Activated T-helper 1 cell treated with anti-CD3 and anti-CD28 coated beads, Interleukin-12 subunit alpha, Interleukin-12 subunit beta, Interleukin-2, Interleukin-4 antibody, amounts not matched to agents 30 ng/mL and 10 ng/mL and 1 ng/mL, durations not matched to agents 14 hours and 24 hours and 36 hours (primary cell): ENCODE measurements at regions not wholly inside any gene's neighbourhood (a gene's known extent, or its start where the extent isn't known, plus 50 kb on each side); places are given as distances from the start of the nearest gene placed in this dataset.

Experiments
- DNase-seq: peaks from one replicate; pipeline ENCODE4 v3.0.0; 2021; ENCODE audit warnings: low spot score
- H3K27ac Mint-ChIP-seq: one replicate; pipeline ENCODE4 v1.8.0; 2021; ENCODE audit warnings: mild to moderate bottlenecking, mixed read lengths
- H3K27me3 Mint-ChIP-seq: one replicate; pipeline ENCODE4 v1.8.0; 2022; ENCODE audit warnings: mild to moderate bottlenecking, moderate library complexity, mixed read lengths; ENCODE audit not compliant: insufficient read depth
- H3K36me3 Mint-ChIP-seq: one replicate; pipeline ENCODE4 v1.8.0; 2021; ENCODE audit warnings: low read depth, mixed read lengths
- H3K4me1 Mint-ChIP-seq: one replicate; pipeline ENCODE4 v1.8.0; 2021; ENCODE audit warnings: low read depth, mixed read lengths
- H3K4me3 Mint-ChIP-seq: one replicate; pipeline ENCODE4 v1.8.0; 2021; ENCODE audit warnings: mild to moderate bottlenecking, moderate library complexity, mixed read lengths
- H3K9me3 Mint-ChIP-seq: one replicate; pipeline ENCODE4 v1.8.0; 2021; ENCODE audit warnings: mixed read lengths
- intact Hi-C: fragments of 100-400 bp; cut with micrococcal nuclease; formaldehyde crosslinking; loops from one replicate; pipeline ENCODE4 v1.15.1; 2024

DNA sequence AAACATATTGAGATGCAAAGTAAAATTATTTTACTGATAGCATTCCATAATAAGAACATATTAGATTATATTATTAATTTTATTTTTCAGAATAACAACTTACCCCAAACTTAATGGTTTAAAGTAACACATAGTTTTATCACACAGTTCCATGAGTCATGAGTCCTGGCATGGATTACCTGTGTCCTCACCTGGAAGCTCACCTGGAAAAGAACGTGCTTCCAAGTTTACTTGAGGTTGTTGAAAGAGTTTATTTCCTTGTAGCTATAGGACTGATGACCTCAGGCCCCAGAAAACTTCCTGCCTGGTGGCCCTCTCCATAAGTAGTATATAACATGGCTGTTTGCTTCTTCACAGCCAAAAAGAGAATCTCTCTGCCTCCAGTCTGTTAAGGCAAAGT lies 254.6 kb downstream of the TFEC start:
- intact Hi-C loops: no loop called here
- Mint-ChIP-seq H3K4me3 (no peak overlapping the region), H3K27ac (no peak overlapping the region), H3K36me3 (no peaks in the 10 kb centered on the region), H3K27me3 (no peaks in the 10 kb centered on the region), H3K4me1 (no peaks in the 10 kb centered on the region), H3K9me3 (no peaks in the 10 kb centered on the region)
- no peak for DNase-seq

- H3K4me3 Mint-ChIP-seq: no peak overlapping the region
- H3K27ac Mint-ChIP-seq: no peak overlapping the region
- H3K4me1 Mint-ChIP-seq: no peaks in the 10 kb centered on the region
- H3K36me3 Mint-ChIP-seq: no peaks in the 10 kb centered on the region
- DNase-seq: no peak
- H3K27me3 Mint-ChIP-seq: peaks cover 1% of the 10 kb centered on the region
- H3K9me3 Mint-ChIP-seq: no peaks in the 10 kb centered on the region
- intact Hi-C loops: no loop called here
Measured at GRCh38 chr7:115763347-115763746, 267.2 kb downstream of the TFEC start.

GRCh38 chr7:115758025-115758424 lies 272.5 kb downstream of the TFEC start:
- intact Hi-C loops: no loop called here
- Mint-ChIP-seq H3K9me3 (no peaks in the 10 kb centered on the region), H3K27ac (no peak overlapping the region), H3K4me1 (no peaks in the 10 kb centered on the region), H3K4me3 (no peak overlapping the region), H3K36me3 (no peaks in the 10 kb centered on the region), H3K27me3 (no peaks in the 10 kb centered on the region)
- DNase-seq: no peak

DNA sequence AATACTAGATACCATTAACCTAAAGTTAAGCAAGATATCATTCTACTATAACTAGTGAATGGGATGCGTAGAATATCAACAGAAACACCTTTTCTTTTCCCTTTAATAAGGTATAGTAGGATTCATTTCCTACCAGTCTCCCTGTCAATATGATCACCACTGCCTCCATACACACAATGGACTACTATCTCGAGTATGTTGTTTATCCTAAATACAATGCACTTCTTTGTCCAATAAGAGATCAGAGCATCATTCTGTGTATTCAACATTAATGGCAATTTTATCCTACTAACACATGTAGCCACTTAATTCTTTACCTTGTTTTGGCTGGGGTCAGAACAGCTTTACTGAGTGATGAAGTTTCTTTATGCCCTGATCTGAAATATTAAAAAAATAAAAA lies 276.3 kb downstream of the TFEC start:
- Mint-ChIP-seq H3K27me3 (no peaks in the 10 kb centered on the region), H3K36me3 (no peaks in the 10 kb centered on the region), H3K27ac (no peak overlapping the region), H3K9me3 (no peaks in the 10 kb centered on the region), H3K4me3 (no peak overlapping the region), H3K4me1 (no peaks in the 10 kb centered on the region)
- intact Hi-C loops: no loop called here
- no peak for DNase-seq

GRCh38 chr7:115749924-115750323 lies 280.6 kb downstream of the TFEC start:
- Mint-ChIP-seq H3K36me3 (no peaks in the 10 kb centered on the region), H3K9me3 (no peaks in the 10 kb centered on the region), H3K4me1 (no peaks in the 10 kb centered on the region), H3K27me3 (no peaks in the 10 kb centered on the region), H3K4me3 (no peak overlapping the region), H3K27ac (no peak overlapping the region)
- intact Hi-C loops: loop anchor here (5.0 kb wide), 1 partner anchor 1723 kb away; no protein-coding TSS in a partner anchor
- no peak for DNase-seq

- no peak for DNase-seq
- H3K36me3 Mint-ChIP-seq: no peaks in the 10 kb centered on the region
- intact Hi-C loops: loop anchor here (5.0 kb wide), 1 partner anchor 1721 kb away; no protein-coding TSS in a partner anchor
- no peaks in the 10 kb centered on the region for H3K27me3 Mint-ChIP-seq
- no peak overlapping the region for H3K4me3 Mint-ChIP-seq
- H3K27ac Mint-ChIP-seq: no peak overlapping the region
- H3K4me1 Mint-ChIP-seq: no peaks in the 10 kb centered on the region
- no peaks in the 10 kb centered on the region for H3K9me3 Mint-ChIP-seq
Measured at GRCh38 chr7:115748123-115748738, 282.3 kb downstream of the TFEC start.

GRCh38 chr7:115747174-115747573 lies 283.4 kb downstream of the TFEC start:
- DNase-seq: no peak
- intact Hi-C loops: loop anchor here (5.0 kb wide), 1 partner anchor 1720 kb away; no protein-coding TSS in a partner anchor
- Mint-ChIP-seq H3K9me3 (no peaks in the 10 kb centered on the region), H3K36me3 (no peaks in the 10 kb centered on the region), H3K4me3 (no peak overlapping the region), H3K4me1 (no peaks in the 10 kb centered on the region), H3K27me3 (no peaks in the 10 kb centered on the region), H3K27ac (no peak overlapping the region)

DNA sequence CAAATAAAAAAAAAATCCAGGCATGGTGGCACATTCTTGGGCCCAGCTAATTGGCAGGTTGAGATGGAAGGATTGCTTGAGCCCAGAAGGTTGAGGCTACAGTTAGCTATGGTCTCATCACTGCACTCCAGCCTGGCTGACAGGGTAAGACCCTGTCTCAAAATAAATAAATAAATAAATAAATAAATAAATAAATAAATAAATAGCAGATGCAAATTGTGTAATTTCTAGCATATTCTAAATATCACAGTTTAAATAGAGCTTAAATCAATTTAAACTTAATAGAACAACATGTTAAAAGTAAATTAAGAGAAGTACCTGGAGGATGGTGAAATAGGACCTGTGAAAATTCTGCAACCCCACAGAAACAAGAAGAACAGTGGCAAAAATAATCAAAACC lies 290.5 kb downstream of the TFEC start:
- H3K27me3 Mint-ChIP-seq: no peaks in the 10 kb centered on the region
- no peaks in the 10 kb centered on the region for H3K9me3 Mint-ChIP-seq
- no peak overlapping the region for H3K4me3 Mint-ChIP-seq
- intact Hi-C loops: no loop called here
- H3K27ac Mint-ChIP-seq: no peak overlapping the region
- DNase-seq: no peak
- no peaks in the 10 kb centered on the region for H3K36me3 Mint-ChIP-seq
- no peaks in the 10 kb centered on the region for H3K4me1 Mint-ChIP-seq

DNA sequence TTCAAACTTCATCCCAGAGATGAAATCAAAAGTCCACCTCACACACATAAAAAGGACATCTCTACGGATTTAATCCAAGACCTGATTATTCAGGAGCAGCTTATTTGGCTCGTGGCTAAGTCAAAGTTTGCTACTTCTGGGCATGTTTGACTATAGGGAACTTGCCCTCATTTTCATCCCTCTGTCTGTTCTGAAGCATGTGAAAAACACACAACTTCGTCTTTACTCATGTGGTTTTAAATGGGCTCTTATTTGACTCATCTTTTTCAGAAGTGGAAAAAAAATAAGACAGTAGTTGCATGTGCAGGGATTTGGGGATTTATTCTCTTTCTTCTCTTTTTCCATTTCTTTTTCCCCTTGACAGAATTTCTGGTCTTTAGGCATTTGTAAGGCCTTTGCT lies 295.9 kb downstream of the TFEC start:
- Mint-ChIP-seq H3K9me3 (no peaks in the 10 kb centered on the region), H3K36me3 (no peaks in the 10 kb centered on the region), H3K4me1 (no peaks in the 10 kb centered on the region), H3K4me3 (no peak overlapping the region), H3K27me3 (no peaks in the 10 kb centered on the region), H3K27ac (no peak overlapping the region)
- intact Hi-C loops: no loop called here
- DNase-seq: no peak

- no peaks in the 10 kb centered on the region for H3K27me3 Mint-ChIP-seq
- H3K4me1 Mint-ChIP-seq: no peaks in the 10 kb centered on the region
- no peak for DNase-seq
- H3K9me3 Mint-ChIP-seq: no peaks in the 10 kb centered on the region
- H3K36me3 Mint-ChIP-seq: no peaks in the 10 kb centered on the region
- intact Hi-C loops: no loop called here
- H3K4me3 Mint-ChIP-seq: no peak overlapping the region
- H3K27ac Mint-ChIP-seq: no peak overlapping the region
Measured at GRCh38 chr7:115731796-115732471, 298.6 kb downstream of the TFEC start.

DNA sequence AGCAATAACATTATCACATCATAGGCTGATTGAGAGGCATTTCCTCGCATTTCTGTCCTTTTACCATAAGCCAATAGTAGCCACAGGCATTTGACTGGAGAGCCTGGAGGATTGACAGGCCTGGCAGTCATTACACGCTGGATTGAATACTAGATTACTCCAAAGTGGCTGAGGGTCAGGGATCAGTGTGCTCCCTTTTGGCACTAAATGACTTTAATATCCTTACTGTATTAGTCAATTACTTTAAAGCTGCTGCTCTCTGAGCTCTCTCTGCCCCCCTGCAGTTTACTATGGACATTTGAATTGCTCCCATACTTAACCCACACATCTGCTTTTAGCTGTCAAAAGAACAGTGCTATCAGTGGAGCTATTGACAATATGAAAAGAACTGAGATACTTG lies 302.0 kb downstream of the TFEC start:
- intact Hi-C loops: no loop called here
- Mint-ChIP-seq H3K4me3 (no peak overlapping the region), H3K36me3 (no peaks in the 10 kb centered on the region), H3K9me3 (no peaks in the 10 kb centered on the region), H3K27me3 (no peaks in the 10 kb centered on the region), H3K4me1 (no peaks in the 10 kb centered on the region), H3K27ac (no peak overlapping the region)
- DNase-seq: no peak

- Mint-ChIP-seq H3K27me3 (no peaks in the 10 kb centered on the region), H3K4me3 (no peak overlapping the region), H3K9me3 (no peaks in the 10 kb centered on the region), H3K27ac (no peak overlapping the region), H3K4me1 (no peaks in the 10 kb centered on the region), H3K36me3 (no peaks in the 10 kb centered on the region)
- no peak for DNase-seq
- intact Hi-C loops: no loop called here
Measured at GRCh38 chr7:115724400-115725056, 306.0 kb downstream of the TFEC start.

DNA sequence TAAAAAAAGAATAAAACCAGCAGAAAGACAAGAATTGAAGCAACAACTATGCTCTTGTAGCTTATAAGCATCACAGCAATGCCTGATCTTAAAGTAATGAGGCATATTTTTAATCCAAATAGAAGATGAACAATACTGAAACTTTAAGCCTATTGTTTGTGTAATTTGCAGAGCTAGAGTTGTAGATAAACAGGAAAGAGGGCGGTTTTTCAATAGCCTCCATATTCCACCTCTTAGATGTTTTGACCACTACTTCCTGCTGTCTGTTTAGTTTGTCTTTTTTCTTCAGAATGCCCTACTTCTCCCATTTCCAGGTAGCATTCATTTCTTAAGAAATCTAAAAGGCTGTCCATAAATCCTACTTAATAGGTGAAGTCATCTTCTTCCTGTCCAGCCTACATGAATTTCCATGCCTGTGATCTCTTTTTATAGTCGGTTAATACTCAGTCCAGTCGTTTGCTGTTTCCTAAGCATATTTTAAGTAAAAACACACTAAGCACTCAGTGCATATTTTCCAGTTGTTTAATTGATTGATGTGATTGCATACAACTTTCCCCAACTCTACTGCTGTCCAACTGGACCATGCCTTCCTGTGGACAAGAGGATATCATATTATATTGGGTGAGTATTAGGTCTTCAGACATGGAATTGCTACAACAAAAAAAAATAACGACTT lies 308.1 kb downstream of the TFEC start:
- no peak for DNase-seq
- intact Hi-C loops: no loop called here
- Mint-ChIP-seq H3K27ac (no peak overlapping the region), H3K9me3 (no peaks in the 10 kb centered on the region), H3K36me3 (no peaks in the 10 kb centered on the region), H3K27me3 (no peaks in the 10 kb centered on the region), H3K4me1 (no peaks in the 10 kb centered on the region), H3K4me3 (no peak overlapping the region)
